Rectal smooth muscle tissue (tissue), 1 donor: ENCODE measurements at regions not wholly inside any gene's neighbourhood (a gene's known extent, or its start where the extent isn't known, plus 50 kb on each side); places are given as distances from the start of the nearest gene placed in this dataset.
A peak's percentile ranks its signal among the peaks of the same experiment; 100 is the strongest.
"Not testable (repeated sequence)": the region's sequence is repeated elsewhere in the genome, so short reads cannot be mapped to it uniquely, and the experiment has no call there.

ENCODE experiments used
- H3K27ac ChIP-seq: one replicate; pipeline ENCODE4 v1.7.0; 2013; ENCODE audit warnings: low read depth, low read length, inconsistent platforms
- H3K27me3 ChIP-seq: one replicate; pipeline ENCODE4 v1.7.0; 2013; ENCODE audit warnings: low read length; ENCODE audit not compliant: control insufficient read depth, insufficient read depth
- H3K36me3 ChIP-seq: one replicate; pipeline ENCODE4 v1.7.0; 2013; ENCODE audit warnings: low read length; ENCODE audit not compliant: control insufficient read depth, insufficient read depth
- H3K4me1 ChIP-seq: one replicate; pipeline ENCODE4 v1.7.0; 2013; ENCODE audit warnings: low read length; ENCODE audit not compliant: control insufficient read depth, insufficient read depth
- H3K4me3 ChIP-seq: one replicate; pipeline ENCODE4 v1.7.0; 2013; ENCODE audit warnings: low read length
- H3K9ac ChIP-seq: one replicate; pipeline ENCODE4 v1.7.0; 2013; ENCODE audit warnings: low read length

- not testable (repeated sequence) for H3K4me1 ChIP-seq
These were observed 61.3 kb downstream of the SYF2 start for GRCh38 chr1:25171013-25171412.

DNA sequence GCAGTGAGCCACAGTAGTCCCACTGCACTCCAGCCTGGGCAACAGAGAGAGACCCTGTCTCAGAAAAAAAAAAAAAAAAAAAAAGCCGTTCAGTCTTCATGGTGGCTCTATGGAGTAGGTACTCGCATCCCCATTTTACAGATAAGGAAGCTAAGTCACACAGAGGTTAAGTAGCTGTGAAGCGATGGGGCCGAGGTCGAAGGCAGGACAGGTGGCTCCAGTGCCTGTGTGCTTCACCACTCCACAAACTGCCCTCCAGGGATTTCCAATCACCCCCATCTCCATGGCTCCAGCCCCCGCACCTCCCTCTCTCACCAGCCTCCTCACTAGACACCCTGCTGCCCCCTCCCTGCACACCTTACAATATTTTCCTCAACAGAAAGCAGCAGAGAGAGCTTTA lies 61.9 kb downstream of the SYF2 start:
- no peaks in the 10 kb centered on the region for H3K27me3 ChIP-seq
- no peak overlapping the region for H3K4me3 ChIP-seq
- no peaks in the 10 kb centered on the region for H3K4me1 ChIP-seq
- H3K9ac ChIP-seq = no peak overlapping the region
- H3K36me3 ChIP-seq = no peaks in the 10 kb centered on the region
- H3K27ac ChIP-seq = no peak overlapping the region

More at GRCh38 chr1:25171013-25171412, 61.3 kb downstream of the SYF2 start:
- H3K27me3 ChIP-seq, H3K9ac ChIP-seq, H3K4me3 ChIP-seq, H3K36me3 ChIP-seq, H3K27ac ChIP-seq: not testable (repeated sequence)

GRCh38 chr1:25169610-25170009 lies 62.7 kb downstream of the SYF2 start:
- no peak overlapping the region for H3K4me3 ChIP-seq
- H3K27me3 ChIP-seq = no peaks in the 10 kb centered on the region
- no peaks in the 10 kb centered on the region for H3K4me1 ChIP-seq
- no peak overlapping the region for H3K9ac ChIP-seq
- no peak overlapping the region for H3K27ac ChIP-seq
- H3K36me3 ChIP-seq = no peaks in the 10 kb centered on the region

DNA sequence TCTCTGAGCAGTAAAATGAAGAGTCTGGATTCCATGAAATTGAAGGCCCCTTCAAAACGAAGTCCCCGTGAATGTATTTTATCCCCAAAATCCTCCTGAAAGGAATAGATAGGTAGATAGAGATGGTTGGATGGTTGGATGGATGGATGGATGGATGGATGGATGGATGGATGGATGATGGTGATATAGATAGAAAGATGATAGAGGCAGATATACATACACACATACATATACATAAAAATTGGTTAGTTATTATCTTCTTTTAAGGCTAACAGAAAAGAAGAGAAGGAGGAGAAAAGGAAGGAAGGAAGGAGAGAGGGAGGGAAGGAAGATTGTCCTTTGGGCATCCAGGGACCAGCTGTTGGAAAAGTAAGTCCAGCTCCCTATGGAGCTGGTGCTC lies 63.1 kb downstream of the SYF2 start:
- H3K4me1 ChIP-seq = no peaks in the 10 kb centered on the region
- no peak overlapping the region for H3K9ac ChIP-seq
- H3K27me3 ChIP-seq = no peaks in the 10 kb centered on the region
- no peak overlapping the region for H3K27ac ChIP-seq
- no peaks in the 10 kb centered on the region for H3K36me3 ChIP-seq
- no peak overlapping the region for H3K4me3 ChIP-seq

- no peaks in the 10 kb centered on the region for H3K4me1 ChIP-seq
- H3K9ac ChIP-seq = no peak overlapping the region
- peak overlapping the region; percentile 15 for H3K4me3 ChIP-seq
- H3K27me3 ChIP-seq = no peaks in the 10 kb centered on the region
- no peaks in the 10 kb centered on the region for H3K36me3 ChIP-seq
- no peak overlapping the region for H3K27ac ChIP-seq
These were observed 63.9 kb downstream of the SYF2 start for GRCh38 chr1:25168193-25169071.

DNA sequence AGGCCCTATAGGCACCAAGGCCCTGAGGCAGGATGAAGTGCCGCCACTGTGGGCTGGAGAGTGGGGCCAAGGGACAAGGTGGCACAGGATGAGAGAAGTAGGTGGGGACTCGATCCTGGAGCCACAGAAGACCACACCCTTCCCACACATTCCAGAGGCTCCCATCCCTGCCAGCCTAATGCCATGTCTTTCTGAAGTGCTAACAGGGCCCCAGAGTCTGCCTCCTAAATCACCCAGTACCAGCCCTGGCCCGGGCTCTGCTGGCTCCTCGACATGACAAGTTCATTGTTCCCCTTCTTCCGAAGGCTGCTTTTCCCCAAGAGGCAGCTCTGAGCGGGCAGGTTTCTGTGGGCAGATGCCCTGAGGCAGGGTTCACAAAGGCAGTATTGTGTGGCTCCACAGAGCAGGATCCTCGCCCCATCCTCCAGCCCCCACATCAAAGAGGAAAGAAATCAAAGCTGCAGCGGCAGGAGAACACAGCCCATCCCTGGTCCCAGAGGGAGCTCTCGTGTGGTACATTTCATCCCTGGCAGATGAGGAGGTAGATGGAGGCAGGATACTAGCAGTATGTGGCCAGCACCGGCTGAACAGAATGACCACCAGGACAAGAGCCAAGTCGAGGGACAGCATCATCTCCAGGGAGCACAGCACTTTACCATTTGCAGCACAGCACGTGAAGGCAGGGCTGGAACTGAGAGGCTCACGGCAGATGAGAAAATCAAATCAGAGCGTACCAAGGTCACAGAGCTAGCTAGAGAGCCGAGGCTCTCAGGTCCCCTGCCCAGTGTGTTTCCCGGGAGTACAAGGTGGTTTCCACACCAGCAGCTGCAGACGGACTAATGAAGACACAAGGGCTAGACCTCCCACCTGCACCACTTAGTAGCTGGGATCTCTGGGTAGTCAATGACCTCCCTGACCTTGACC lies 64.8 kb downstream of the SYF2 start:
- Histone ChIP-seq H3K9ac (no peak overlapping the region), H3K36me3 (no peaks in the 10 kb centered on the region), H3K4me3 (no peak overlapping the region), H3K27me3 (no peaks in the 10 kb centered on the region), H3K27ac (no peak overlapping the region), H3K4me1 (no peaks in the 10 kb centered on the region)

- no peak overlapping the region for H3K9ac ChIP-seq
- no peaks in the 10 kb centered on the region for H3K36me3 ChIP-seq
- H3K4me3 ChIP-seq = no peak overlapping the region
- no peaks in the 10 kb centered on the region for H3K27me3 ChIP-seq
- no peak overlapping the region for H3K27ac ChIP-seq
- no peaks in the 10 kb centered on the region for H3K4me1 ChIP-seq
These were observed 65.5 kb downstream of the SYF2 start for GRCh38 chr1:25166847-25167246.

DNA sequence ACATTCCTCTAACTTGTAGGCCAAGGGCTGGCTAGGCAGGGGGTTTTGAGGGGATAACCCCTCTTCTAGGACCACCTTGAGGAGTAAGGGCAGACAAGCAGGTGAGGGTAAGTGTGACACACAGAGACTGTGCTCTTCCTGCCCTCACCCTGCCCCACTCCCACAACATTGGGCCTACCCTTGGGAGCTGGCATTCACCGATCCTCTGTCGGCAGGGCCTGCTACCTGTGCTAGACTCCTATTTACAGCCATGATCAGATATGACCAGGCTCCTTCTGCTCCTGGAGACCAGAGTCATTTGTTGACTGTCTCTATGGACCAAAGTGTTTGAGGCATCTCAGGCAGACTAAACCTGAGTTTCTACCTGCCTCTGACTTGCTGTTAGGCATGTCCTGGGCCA lies 68.3 kb downstream of the SYF2 start:
- Histone ChIP-seq H3K27ac (no peak overlapping the region), H3K4me3 (no peak overlapping the region), H3K4me1 (no peaks in the 10 kb centered on the region), H3K36me3 (no peaks in the 10 kb centered on the region), H3K27me3 (no peaks in the 10 kb centered on the region), H3K9ac (no peak overlapping the region)

DNA sequence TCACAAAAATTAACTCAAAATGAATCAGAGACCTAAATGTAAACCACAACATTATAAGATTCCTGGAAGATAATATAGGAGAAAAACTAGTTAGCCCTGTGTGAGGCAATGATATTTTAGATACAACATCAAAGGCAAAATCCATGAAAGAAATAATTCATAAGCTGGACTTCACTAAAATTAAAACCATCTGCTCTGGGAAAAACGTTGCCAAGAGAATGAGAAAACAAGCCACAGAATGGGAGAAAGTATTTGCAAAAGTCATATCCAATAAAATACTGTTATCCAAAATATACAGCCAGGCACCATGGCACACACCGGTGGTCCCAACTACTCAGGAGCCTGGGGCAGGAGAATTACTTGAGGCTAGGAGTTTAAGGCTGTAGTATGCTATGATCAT lies 70.3 kb downstream of the SYF2 start:
- Histone ChIP-seq H3K27me3 (no peaks in the 10 kb centered on the region), H3K4me3 (no peak overlapping the region), H3K4me1 (no peaks in the 10 kb centered on the region), H3K9ac (no peak overlapping the region), H3K27ac (no peak overlapping the region), H3K36me3 (no peaks in the 10 kb centered on the region)

DNA sequence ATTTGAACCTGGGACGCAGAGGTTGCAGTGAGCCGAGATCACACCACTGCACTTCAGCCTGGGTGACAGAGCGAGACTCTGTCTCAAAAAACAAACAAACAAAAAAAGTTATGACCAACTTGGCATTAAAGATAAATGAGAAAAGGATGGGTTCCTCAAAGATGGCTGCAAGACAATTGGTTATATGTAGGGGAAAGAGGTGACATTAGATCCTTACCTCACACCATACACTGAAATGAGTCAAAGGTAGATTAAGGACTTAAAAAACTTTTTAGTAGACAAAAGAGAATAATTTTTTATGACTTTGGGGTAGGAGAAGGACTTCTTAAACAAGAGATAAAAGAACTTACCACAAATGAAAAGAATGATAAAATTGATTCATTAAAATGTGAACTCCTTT lies 74.5 kb downstream of the SYF2 start:
- Histone ChIP-seq H3K4me1 (no peaks in the 10 kb centered on the region), H3K9ac (no peak overlapping the region), H3K36me3 (no peaks in the 10 kb centered on the region), H3K4me3 (no peak overlapping the region), H3K27me3 (no peaks in the 10 kb centered on the region), H3K27ac (no peak overlapping the region)

GRCh38 chr1:25150985-25151495 lies 81.3 kb downstream of the SYF2 start:
- Histone ChIP-seq H3K4me1 (no peaks in the 10 kb centered on the region), H3K4me3 (no peak overlapping the region), H3K36me3 (no peaks in the 10 kb centered on the region), H3K9ac (no peak overlapping the region), H3K27ac (no peak overlapping the region), H3K27me3 (no peaks in the 10 kb centered on the region)

GRCh38 chr1:25148673-25149300 lies 83.5 kb downstream of the SYF2 start:
- H3K36me3 ChIP-seq = no peaks in the 10 kb centered on the region
- H3K4me3 ChIP-seq = no peak overlapping the region
- H3K27ac ChIP-seq = no peak overlapping the region
- no peak overlapping the region for H3K9ac ChIP-seq
- no peaks in the 10 kb centered on the region for H3K27me3 ChIP-seq
- no peaks in the 10 kb centered on the region for H3K4me1 ChIP-seq
